HG03103 (cell line): ENCODE measurements at regions not wholly inside any gene's neighbourhood (a gene's known extent, or its start where the extent isn't known, plus 50 kb on each side); places are given as distances from the start of the nearest gene placed in this dataset.

Experiments
- ATAC-seq: cut with Tn5 transposase; IDR thresholded peaks from one replicate; pipeline ENCODE4 v1.9.1; 2021; ENCODE audit warnings: low read depth; ENCODE audit not compliant: unreplicated experiment

DNA sequence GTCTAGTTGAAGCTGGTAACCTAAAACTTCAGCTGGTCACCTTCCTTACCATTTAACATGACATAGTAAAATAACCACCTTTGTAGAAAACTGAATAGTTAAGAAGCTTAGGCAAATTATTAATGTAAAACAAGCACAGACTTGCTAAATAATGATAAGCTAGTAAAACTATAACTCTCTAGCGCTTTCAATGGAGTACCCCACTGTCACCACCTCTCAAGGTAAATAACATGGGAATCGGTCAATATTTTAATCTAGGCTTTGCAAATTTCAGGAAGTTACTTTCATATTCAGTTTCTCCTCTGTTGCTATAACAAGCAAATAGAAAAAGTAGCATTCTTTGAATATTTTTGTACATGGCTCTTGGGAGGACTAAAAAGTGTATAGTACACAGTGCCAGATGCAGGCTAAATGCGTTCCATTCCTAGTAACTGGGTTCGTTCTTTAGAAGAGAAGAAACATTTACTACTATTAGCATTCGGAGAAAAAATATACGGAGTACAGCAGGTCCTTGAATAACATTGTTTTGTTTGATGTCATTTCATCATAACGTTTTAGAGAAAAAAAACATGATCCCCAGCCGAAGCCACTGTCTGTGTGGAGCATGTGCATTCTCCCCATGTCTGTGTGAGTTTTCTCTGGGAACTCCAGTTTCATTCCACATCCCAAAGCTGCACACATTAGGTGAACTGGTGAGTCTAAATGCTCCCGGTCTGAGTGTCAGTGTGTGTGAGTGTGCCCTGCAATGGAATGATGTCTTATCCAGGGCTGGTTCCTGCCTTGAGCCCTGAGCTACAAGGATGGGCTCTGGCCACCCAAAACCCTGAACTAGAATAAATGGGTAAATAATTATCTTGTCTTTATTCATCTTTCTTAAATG, 52.5 kb downstream of the EPRS1 start:
- ATAC-seq, result no peak

- no peak for ATAC-seq
Measured at GRCh38 chr1:219991919-219992318, 54.4 kb downstream of the EPRS1 start.

GRCh38 chr1:219991511-219991810, 54.8 kb downstream of the EPRS1 start:
- no peak for ATAC-seq

DNA sequence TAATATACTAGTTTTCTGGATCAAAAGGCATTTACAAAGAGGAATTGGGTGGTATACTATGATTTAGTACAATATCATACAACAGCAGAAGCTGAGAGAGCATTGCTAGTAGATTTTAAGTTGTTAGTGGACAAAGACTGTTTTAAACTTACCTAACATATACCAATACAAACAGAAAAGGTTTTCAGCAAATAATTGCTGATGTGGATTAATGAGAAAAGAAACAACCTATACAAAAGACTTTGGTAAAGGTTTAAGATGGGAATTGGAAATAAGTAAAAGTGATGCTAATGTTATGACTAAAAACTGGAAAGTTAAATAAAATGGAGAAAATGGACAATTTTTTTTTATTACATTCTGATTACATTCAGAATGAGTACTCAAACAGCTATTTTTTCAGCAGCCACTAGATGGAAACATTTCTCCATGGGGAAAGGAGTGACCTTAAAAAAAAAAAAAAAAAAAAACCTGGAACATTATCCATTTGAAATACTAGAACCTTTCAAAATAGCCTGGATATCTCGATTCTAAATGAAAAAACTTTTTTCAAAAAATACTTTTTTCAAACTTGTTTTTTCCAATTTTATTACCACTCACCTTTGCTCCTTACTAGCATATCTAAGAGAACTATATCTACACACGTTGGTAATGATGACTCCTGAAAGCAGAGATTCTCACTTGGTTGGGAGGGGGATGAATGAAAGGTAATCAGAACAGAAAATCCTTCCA, 55.4 kb downstream of the EPRS1 start:
- ATAC-seq, result no peak

GRCh38 chr1:219989766-219990165, 56.5 kb downstream of the EPRS1 start:
- ATAC-seq, result no peak

DNA sequence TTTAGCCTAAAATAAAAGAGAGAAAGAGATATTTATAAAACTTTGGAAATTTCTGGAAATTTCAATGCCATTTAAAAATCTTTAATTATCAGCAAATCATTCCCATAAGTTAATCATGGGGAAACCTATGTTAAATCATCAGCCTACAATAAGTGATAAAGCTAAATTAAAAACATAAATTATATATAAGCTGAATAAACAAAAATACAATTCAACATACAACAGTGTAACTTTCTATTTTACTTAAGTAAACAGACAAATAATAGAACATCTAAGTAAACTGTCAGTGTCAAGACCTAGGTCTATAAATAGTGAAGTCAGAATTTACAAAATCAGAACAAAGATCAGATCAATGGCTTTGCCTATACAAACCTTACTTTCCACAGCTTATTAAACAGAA, 57.5 kb downstream of the EPRS1 start:
- ATAC-seq, result no peak

DNA sequence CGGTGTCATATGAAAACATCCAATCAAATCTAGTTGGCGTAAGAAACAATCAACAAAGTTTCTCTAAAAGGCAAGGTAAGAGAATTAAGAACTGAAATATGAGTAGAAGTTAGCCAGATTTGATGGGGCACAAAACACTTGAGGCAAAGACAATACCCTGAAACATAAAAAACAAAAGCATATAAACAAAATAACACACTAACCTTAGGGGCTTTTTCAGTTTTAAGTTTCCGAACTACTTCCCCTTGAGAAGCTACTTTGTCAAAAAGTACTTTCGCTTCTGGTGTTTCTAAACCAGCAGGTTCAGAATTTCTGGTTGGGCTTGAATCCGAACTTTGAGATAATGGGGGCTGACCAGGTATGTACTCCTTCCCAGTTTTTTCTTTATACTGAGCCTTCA, 57.9 kb downstream of the EPRS1 start:
- ATAC-seq, result peak; percentile 80

DNA sequence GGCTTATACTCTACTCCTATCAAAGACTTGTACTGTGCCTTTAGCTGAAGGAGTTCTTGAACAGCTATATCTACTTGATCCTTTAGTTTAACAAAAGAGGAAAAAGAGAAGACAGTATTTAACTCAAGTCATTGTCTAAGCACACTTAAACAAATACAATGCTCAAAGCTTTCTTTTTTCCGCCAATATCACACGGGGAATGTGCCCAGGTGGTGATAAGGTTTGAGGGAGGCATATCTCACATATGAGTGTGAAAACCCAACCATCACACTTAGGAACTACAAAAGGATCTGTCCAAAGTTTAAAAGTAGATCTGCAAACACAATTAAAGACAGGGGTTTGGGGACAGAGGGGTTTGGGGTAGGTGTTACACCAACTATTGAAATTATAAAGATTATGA, 59.0 kb upstream of the SLC30A10 start:
- ATAC-seq, result no peak

- no peak for ATAC-seq
Measured at GRCh38 chr1:219985169-219985568, 56.8 kb upstream of the SLC30A10 start.
